Erythroblast (primary cell): ENCODE measurements at regions not wholly inside any gene's neighbourhood (a gene's known extent, or its start where the extent isn't known, plus 50 kb on each side); places are given as distances from the start of the nearest gene placed in this dataset.

Experiments used
- GATA1 ChIP-seq: IDR thresholded peaks from 2 replicates; pipeline ENCODE4 v1.6.1; 2011; ENCODE audit warnings: low read depth, mild to moderate bottlenecking, control low read depth, low read length, moderate library complexity
- POLR2A ChIP-seq: IDR thresholded peaks from 2 replicates; pipeline ENCODE4 v1.6.1; 2011; ENCODE audit warnings: mild to moderate bottlenecking, low read length

GRCh38 chr9:100670719-100671118 lies 92.8 kb downstream of the CAVIN4 start:
- no peak for TF ChIP-seq POLR2A
- no peak for TF ChIP-seq GATA1
